ENCODE measurements at regions not wholly inside any gene's neighbourhood (a gene's known extent, or its start where the extent isn't known, plus 50 kb on each side); places are given as distances from the start of the nearest gene placed in this dataset.
A peak's percentile ranks its signal among the peaks of the same experiment; 100 is the strongest.

GRCh38 chr18:49658823-49659404 is 97.1 kb downstream of the LIPG start:
- no TSS peak for BruUV-seq (replicated peaks)
- ChIA-PET CTCF (interaction anchor here (1.4 kb wide), 1 partner anchor 10 kb away, joined by 3 read pairs; no protein-coding TSS in a partner anchor), RAD21 (ENCODE audit: low non-redundant PET in 1 of 2, low total read pairs in 2 of 2, uncharacterized antibody in 2 of 2, unreplicated experiment in 2 of 2) (no interaction called here), POLR2A (no interaction called here)
- Histone ChIP-seq H3K9me2 (ENCODE audit: insufficient read depth) (no peaks in the 10 kb centered on the region), H3K9me3 (ENCODE audit: control insufficient read depth in 1 of 2, insufficient read depth in 1 of 2, low read depth in 1 of 2, low read length in 2 of 2) (no peaks in the 10 kb centered on the region), H3K27ac (ENCODE audit: low read depth, low read length) (no peak overlapping the region), H3K4me1 (ENCODE audit: control insufficient read depth in 1 of 2, insufficient read depth in 2 of 2, low read length in 2 of 2) (peaks cover 17 to 26% of the 10 kb centered on the region in 2 experiments), H3K4me2 (ENCODE audit: low read length) (no peak overlapping the region), H3K79me2 (ENCODE audit: insufficient read depth, low read length) (no peaks in the 10 kb centered on the region), H3K4me3 (replicated peaks in 1 of 2; ENCODE audit: low read depth in 1 of 2, low read length in 2 of 2) (no peak overlapping the region), H3K9ac (ENCODE audit: low read length) (no peak overlapping the region), H3K27me3 (ENCODE audit: insufficient read depth, low read length) (peaks cover 55% of the 10 kb centered on the region), H3K36me3 (ENCODE audit: control insufficient read depth in 1 of 2, insufficient read depth in 2 of 2, low read length in 2 of 2) (no peaks in the 10 kb centered on the region), H4K20me1 (ENCODE audit: insufficient read depth) (no peaks in the 10 kb centered on the region), H2AFZ (ENCODE audit: low read depth, low read length, poor library complexity, severe bottlenecking) (no peak overlapping the region)
- no peak for ATAC-seq
- intact Hi-C loops (cut with micrococcal nuclease), result loop anchor here (10.0 kb wide), 1 partner anchor 196 kb away; no protein-coding TSS in a partner anchor
- DNase-seq (ENCODE audit: low read depth, low spot score), result no peak
- TF ChIP-seq EZH2 (IDR thresholded peaks at IDR 0.05), result no peak
- TF ChIP-seq TCF7L2 (IDR thresholded peaks at IDR 0.05; ENCODE audit: borderline replicate concordance, extremely low read depth, insufficient read depth, insufficient read length), result peak; percentile 15
- TF ChIP-seq SIN3A (IDR thresholded peaks at IDR 0.05; ENCODE audit: low read depth), result no peak

GRCh38 chr18:49656073-49656692 is 94.3 kb downstream of the LIPG start:
- no peak overlapping the region for H2AFZ ChIP-seq (ENCODE audit: low read depth, low read length, poor library complexity, severe bottlenecking)
- TF ChIP-seq CEBPB (IDR thresholded peaks at IDR 0.05; ENCODE audit: low read depth) (peak; percentile 93), RAD21 (IDR thresholded peaks at IDR 0.05; ENCODE audit: low read depth) (peak; percentile 34; the same call in 1 of the 2 replicates), FOSL1 (IDR thresholded peaks at IDR 0.05; ENCODE audit: low read depth) (peak; percentile 94), CBX3 (IDR thresholded peaks at IDR 0.05; ENCODE audit: low read depth) (peak; percentile 97), TCF7L2 (IDR thresholded peaks at IDR 0.05; ENCODE audit: borderline replicate concordance, extremely low read depth, insufficient read depth, insufficient read length) (peak; percentile 98), EZH2phosphoT487 (IDR thresholded peaks at IDR 0.05; ENCODE audit: borderline replicate concordance) (no peak), SRF (IDR thresholded peaks at IDR 0.05; ENCODE audit: low read depth) (peak; percentile 65), SP1 (IDR thresholded peaks at IDR 0.05; ENCODE audit: low read depth) (peak; percentile 85), EGR1 (IDR thresholded peaks at IDR 0.05; ENCODE audit: low read depth) (peak; percentile 37; the same call in 1 of the 2 replicates), POLR2AphosphoS5 (IDR thresholded peaks at IDR 0.05; ENCODE audit: low read depth, low read length) (peak; percentile 59), MAX (IDR thresholded peaks at IDR 0.05) (peak; percentile 60), REST (IDR thresholded peaks at IDR 0.05; ENCODE audit: low read depth) (no peak), SIN3A (IDR thresholded peaks at IDR 0.05; ENCODE audit: low read depth) (peak; percentile 98), EZH2 (IDR thresholded peaks at IDR 0.05) (no peak), YY1 (IDR thresholded peaks at IDR 0.05; ENCODE audit: extremely low read depth, insufficient replicate concordance, low read depth, low read length) (no peak)

More at GRCh38 chr18:49656073-49656692, 94.3 kb downstream of the LIPG start:
- CTCF ChIA-PET, result interaction anchor here (1.0 to 1.3 kb wide), 2 partner anchors 202 to 204 kb away, joined by 3 to 5 read pairs; no protein-coding TSS in a partner anchor
- Histone ChIP-seq H3K27ac (ENCODE audit: low read depth, low read length) (peak overlapping the region; percentile 17; the same call in 1 of the 2 replicates), H3K9me2 (ENCODE audit: insufficient read depth) (no peaks in the 10 kb centered on the region), H3K4me3 (replicated peaks in 1 of 2; ENCODE audit: low read depth in 1 of 2, low read length in 2 of 2) (no peak overlapping the region), H3K9me3 (ENCODE audit: control insufficient read depth in 1 of 2, insufficient read depth in 1 of 2, low read depth in 1 of 2, low read length in 2 of 2) (no peaks in the 10 kb centered on the region), H3K4me2 (ENCODE audit: low read length) (peak overlapping the region; percentile 63), H3K4me1 (ENCODE audit: control insufficient read depth in 1 of 2, insufficient read depth in 2 of 2, low read length in 2 of 2) (peaks cover 17 to 26% of the 10 kb centered on the region in 2 experiments), H4K20me1 (ENCODE audit: insufficient read depth) (no peaks in the 10 kb centered on the region), H3K36me3 (ENCODE audit: control insufficient read depth in 1 of 2, insufficient read depth in 2 of 2, low read length in 2 of 2) (no peaks in the 10 kb centered on the region), H3K79me2 (ENCODE audit: insufficient read depth, low read length) (no peaks in the 10 kb centered on the region), H3K27me3 (ENCODE audit: insufficient read depth, low read length) (peaks cover 57% of the 10 kb centered on the region), H3K9ac (ENCODE audit: low read length) (no peak overlapping the region)
- DNase-seq (ENCODE audit: low read depth, low spot score) (peak; percentile 97), ATAC-seq (peak; percentile 95)
- no TSS peak for BruUV-seq (replicated peaks)
- intact Hi-C loops (cut with micrococcal nuclease), result loop anchor here (10.0 kb wide), 1 partner anchor 199 kb away; no protein-coding TSS in a partner anchor
- POLR2A ChIA-PET, result no interaction called here
- RAD21 ChIA-PET (ENCODE audit: low non-redundant PET in 1 of 2, low total read pairs in 2 of 2, uncharacterized antibody in 2 of 2, unreplicated experiment in 2 of 2), result interaction anchor here in 1 of 2 experiments (0.6 kb wide), 1 partner anchor 21 kb away, joined by 3 read pairs; no protein-coding TSS in a partner anchor
